ENCODE measurements at regions not wholly inside any gene's neighbourhood (a gene's known extent, or its start where the extent isn't known, plus 50 kb on each side); places are given as distances from the start of the nearest gene placed in this dataset.
"Not testable (repeated sequence)": the region's sequence is repeated elsewhere in the genome, so short reads cannot be mapped to it uniquely, and the experiment has no call there.

DNA sequence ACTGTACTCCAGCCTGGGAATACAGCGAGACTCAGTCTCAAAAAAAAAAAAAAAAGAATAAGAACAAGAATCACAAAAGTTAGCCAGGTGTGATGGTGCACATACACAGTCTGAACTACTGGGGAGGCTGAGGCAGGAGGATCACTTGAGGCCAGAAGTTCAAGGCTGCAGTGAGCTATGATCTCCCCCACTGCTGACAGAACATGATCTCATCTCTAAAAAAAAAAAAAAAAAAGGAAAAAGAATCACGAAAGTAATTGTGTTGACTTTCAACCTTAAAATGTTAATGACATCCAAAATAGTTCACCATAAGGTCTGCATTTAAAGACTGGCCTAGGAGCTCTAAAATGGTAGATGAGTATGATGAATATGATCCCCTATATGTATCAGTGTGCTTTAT is 68.0 kb upstream of the MAP4 start:
- DNase-seq (ENCODE audit: extremely low read depth, low read depth), result no peak
- TF ChIP-seq, protein P1, sequence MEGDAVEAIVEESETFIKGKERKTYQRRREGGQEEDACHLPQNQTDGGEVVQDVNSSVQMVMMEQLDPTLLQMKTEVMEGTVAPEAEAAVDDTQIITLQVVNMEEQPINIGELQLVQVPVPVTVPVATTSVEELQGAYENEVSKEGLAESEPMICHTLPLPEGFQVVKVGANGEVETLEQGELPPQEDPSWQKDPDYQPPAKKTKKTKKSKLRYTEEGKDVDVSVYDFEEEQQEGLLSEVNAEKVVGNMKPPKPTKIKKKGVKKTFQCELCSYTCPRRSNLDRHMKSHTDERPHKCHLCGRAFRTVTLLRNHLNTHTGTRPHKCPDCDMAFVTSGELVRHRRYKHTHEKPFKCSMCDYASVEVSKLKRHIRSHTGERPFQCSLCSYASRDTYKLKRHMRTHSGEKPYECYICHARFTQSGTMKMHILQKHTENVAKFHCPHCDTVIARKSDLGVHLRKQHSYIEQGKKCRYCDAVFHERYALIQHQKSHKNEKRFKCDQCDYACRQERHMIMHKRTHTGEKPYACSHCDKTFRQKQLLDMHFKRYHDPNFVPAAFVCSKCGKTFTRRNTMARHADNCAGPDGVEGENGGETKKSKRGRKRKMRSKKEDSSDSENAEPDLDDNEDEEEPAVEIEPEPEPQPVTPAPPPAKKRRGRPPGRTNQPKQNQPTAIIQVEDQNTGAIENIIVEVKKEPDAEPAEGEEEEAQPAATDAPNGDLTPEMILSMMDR (IDR thresholded peaks at IDR 0.05; ENCODE audit: low read depth, low read length), result no peak

DNA sequence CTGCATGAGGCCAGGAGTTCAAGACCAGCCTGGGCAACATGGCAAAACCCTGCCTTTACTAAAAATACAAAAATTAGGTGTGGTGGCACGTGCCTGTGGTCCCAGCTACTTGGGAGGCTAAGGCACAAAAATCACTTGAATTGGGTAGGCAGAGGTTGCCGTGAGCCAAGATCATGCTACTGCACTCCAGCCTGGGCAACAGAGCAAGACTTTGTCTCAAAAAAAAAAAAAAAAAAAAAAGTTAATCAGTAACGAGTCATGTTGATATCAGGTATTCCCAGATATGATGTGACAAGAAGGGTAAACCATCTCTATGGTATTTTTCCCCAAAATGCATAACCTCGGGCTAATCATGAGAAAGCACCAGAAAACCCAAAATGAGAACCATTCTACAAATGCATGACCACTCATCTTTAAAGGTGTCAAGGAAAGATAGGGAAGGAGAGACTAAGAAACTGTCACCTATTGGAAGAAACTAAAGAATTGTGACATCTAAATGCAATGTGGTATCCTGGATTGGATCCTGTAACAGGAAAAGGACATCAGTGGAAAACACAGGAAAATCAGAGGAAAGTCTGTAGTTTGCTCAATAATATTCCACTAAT is 66.5 kb upstream of the MAP4 start:
- no peak for DNase-seq (ENCODE audit: extremely low read depth, low read depth)
- TF ChIP-seq, protein P1 (IDR thresholded peaks at IDR 0.05; ENCODE audit: low read depth, low read length), result no peak

DNA sequence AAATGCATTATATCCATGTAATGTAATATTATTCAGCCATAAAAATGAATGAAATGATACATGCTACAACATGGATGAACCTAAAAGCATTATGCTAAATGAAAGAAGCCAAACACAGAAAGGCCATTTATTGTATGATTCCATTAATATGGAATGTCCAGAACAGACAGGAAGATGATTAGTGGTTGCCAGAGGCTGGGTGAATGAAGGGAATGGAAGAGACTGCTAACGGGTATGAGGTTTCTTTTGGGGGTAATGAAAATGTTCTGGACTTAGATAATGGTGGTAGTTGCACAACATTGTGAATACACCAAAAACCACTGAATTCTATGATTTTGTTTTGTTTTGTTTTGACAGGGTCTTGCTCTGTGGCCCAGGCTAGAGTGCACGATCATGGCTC is 61.6 kb upstream of the MAP4 start:
- no peak for DNase-seq (ENCODE audit: extremely low read depth, low read depth)
- TF ChIP-seq, protein P1 (IDR thresholded peaks at IDR 0.05; ENCODE audit: low read depth, low read length), result no peak

DNA sequence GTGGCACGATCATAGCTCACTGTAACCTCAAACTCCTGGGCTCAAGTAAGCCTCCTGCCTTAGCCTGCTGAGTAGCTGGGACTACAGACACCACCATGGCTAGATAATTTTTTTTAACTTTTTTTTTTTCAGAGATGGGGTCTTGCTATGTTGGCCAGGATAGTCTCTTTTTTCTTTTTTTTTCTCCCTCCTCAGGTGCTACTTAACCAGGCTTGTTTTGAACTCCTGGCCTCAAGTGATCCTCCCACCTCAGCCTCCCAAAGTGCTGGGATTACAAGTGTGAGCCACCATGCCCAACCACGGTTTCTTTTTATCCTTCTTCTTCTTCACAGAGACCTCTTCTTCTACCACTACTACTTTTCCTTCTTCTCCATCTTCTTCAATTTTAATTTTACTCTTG is 53.8 kb upstream of the MAP4 start:
- DNase-seq (ENCODE audit: extremely low read depth, low read depth), result no peak
- TF ChIP-seq, protein P1 (IDR thresholded peaks at IDR 0.05; ENCODE audit: low read depth, low read length), result no peak

DNA sequence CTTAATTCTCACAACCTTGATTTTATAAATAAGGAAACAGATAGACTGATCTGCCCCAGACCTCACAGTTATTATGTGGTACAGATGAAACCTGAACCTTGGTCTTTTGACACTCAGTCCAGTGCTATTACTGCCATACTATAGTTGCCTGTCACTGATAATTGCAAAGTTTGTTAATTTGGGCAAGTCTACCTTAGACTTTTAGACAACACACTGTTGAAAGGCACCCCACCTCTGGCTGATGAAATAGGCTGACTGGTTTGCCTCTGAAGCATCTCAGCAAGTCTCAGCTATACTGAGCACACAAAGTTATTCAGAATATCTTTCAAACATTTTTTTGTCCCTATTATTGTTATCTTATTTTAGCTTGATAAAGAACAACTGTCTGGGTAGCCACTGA is 53.1 kb upstream of the MAP4 start:
- TF ChIP-seq, protein P1 (IDR thresholded peaks at IDR 0.05; ENCODE audit: low read depth, low read length), result no peak
- DNase-seq (ENCODE audit: extremely low read depth, low read depth), result no peak

DNA sequence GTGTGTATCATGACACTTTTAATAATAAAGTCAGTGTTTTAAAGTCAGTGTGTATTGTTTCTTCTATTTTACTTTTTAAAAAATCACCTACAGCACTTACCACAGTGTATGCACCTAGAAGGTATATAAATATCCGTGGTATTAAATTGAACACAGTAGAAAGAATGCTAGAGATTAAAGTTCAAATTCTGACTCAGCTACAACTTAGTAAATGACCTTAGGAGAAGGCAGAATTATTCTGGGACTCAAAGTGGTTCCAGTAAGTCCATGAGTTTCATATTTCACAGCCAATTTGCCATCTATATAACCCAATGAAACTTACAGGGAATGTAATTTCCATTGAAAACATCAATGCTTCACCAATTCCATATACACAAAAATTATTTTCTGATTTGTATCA is 52.7 kb upstream of the MAP4 start:
- DNase-seq (ENCODE audit: extremely low read depth, low read depth), result no peak

DNA sequence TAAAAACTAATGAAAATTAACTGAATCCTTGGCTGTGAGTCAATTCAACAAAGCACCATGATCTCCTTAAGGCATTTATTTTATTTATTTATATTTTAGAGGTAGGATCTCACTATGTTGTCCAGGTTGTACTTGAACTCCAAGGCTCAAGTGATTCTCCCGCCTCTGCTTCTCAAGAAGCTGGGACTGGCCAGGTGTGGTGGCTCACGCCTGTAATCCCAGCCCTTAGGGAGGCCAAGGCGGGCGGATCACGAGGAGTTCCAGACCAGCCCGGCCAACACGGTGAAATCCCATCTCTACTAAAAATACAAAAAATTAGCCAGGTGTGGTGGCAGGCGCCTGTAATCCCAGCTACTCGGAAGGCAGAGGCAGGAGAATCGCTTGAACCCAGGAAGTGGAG is 52.1 kb upstream of the MAP4 start:
- DNase-seq (ENCODE audit: extremely low read depth, low read depth), result not testable (repeated sequence)

More for the DNA sequence above, 52.7 kb upstream of the MAP4 start:
- TF ChIP-seq, protein P1 (IDR thresholded peaks at IDR 0.05; ENCODE audit: low read depth, low read length), result no peak

DNA sequence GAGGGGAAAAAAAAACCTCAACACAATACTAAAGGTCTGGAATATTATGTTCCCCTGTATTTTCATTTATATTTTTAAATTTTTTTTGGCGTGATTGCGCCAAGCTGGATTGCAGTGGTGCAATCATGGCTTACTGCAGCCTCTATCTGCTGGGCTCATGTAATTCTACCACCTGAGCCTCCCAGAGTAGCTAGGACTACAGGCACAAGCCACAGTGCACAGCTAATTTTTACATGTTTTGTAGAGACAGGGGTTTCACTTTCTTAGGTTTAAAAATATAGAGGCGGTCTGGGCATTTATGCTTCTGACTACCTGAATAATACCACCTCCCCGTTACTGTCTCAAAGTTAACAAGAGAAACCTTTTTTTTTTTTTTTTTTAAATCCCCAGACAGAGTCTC is 51.1 kb upstream of the MAP4 start:
- DNase-seq (ENCODE audit: extremely low read depth, low read depth), result no peak

More for the DNA sequence above, 51.1 kb upstream of the MAP4 start:
- TF ChIP-seq, protein P1 (IDR thresholded peaks at IDR 0.05; ENCODE audit: low read depth, low read length), result no peak

Measured in AG09319 (cell line).